Hippocampal formation (tissue), 2 donors: ENCODE measurements at regions not wholly inside any gene's neighbourhood (a gene's known extent, or its start where the extent isn't known, plus 50 kb on each side); places are given as distances from the start of the nearest gene placed in this dataset.

Experiments
- DNase-seq, 2 donors: peaks; one replicate each; lab custom pipeline; 2025; lab: John Stamatoyannopoulos, UW

- DNase-seq, result no peak
Observed at GRCh38 chr2:241942416-241943208, 73.1 kb downstream of the RTP5 start.

- DNase-seq, result no peak
Observed at GRCh38 chr2:241943209-241943850, 73.8 kb downstream of the RTP5 start.

GRCh38 chr2:241943961-241944575, 74.5 kb downstream of the RTP5 start:
- no peak for DNase-seq

GRCh38 chr2:241944821-241945220, 75.3 kb downstream of the RTP5 start:
- DNase-seq, result no peak

GRCh38 chr2:241945311-241945710, 75.8 kb downstream of the RTP5 start:
- DNase-seq, result no peak

GRCh38 chr2:241945803-241946202, 76.3 kb downstream of the RTP5 start:
- no peak for DNase-seq

- no peak for DNase-seq
Observed at GRCh38 chr2:241946306-241947003, 76.9 kb downstream of the RTP5 start.

- DNase-seq, result no peak
Observed at GRCh38 chr2:241947004-241947350, 77.4 kb downstream of the RTP5 start.

GRCh38 chr2:241947401-241947800, 77.9 kb downstream of the RTP5 start:
- DNase-seq, result no peak

GRCh38 chr2:241947876-241948275, 78.3 kb downstream of the RTP5 start:
- no peak for DNase-seq

- DNase-seq, result no peak
Observed at GRCh38 chr2:241948299-241948897, 78.9 kb downstream of the RTP5 start.

GRCh38 chr2:241948901-241949735, 79.6 kb downstream of the RTP5 start:
- no peak for DNase-seq

- DNase-seq, result no peak
Observed at GRCh38 chr2:241949736-241950412, 80.3 kb downstream of the RTP5 start.

- DNase-seq, result peak; percentile 52 to 58
Observed at GRCh38 chr2:241950413-241951315, 81.1 kb downstream of the RTP5 start.

GRCh38 chr2:241951316-241951700, 81.8 kb downstream of the RTP5 start:
- DNase-seq, result no peak

GRCh38 chr2:241951920-241952319, 82.4 kb downstream of the RTP5 start:
- DNase-seq, result no peak

GRCh38 chr2:241952816-241953215, 83.3 kb downstream of the RTP5 start:
- DNase-seq, result no peak

GRCh38 chr2:241953324-241953928, 83.9 kb downstream of the RTP5 start:
- DNase-seq, result no peak

- DNase-seq, result no peak
Observed at GRCh38 chr2:241956521-241957110, 87.1 kb downstream of the RTP5 start.
